Thyroid gland (tissue), 4 donors: ENCODE measurements at regions not wholly inside any gene's neighbourhood (a gene's known extent, or its start where the extent isn't known, plus 50 kb on each side); places are given as distances from the start of the nearest gene placed in this dataset.

Experiments used
- DNase-seq, 2 donors: peaks; one replicate each; pipeline ENCODE4 v3.0.0-alpha.2; 2019
- H3K27ac ChIP-seq, 3 donors: fragments of 200-600 bp; sonication (generic); 1 replicate in 2 of 3; 2 replicates in 1 of 3; pipeline ENCODE4 v1.5.1; 2016 to 2019; ENCODE audit warnings: mild to moderate bottlenecking in 1 of 3, moderate library complexity in 1 of 3
- H3K27me3 ChIP-seq: fragments of 200-600 bp; sonication (generic); one replicate; pipeline ENCODE4 v1.5.1; 2019
- H3K36me3 ChIP-seq, 2 donors: fragments of 200-600 bp; sonication (generic); one replicate each; pipeline ENCODE4 v1.5.1; 2016 to 2019
- H3K4me1 ChIP-seq, 2 donors: fragments of 200-600 bp; sonication (generic); one replicate each; pipeline ENCODE4 v1.5.1; 2017 to 2019
- H3K4me3 ChIP-seq, 3 donors: fragments of 200-600 bp; sonication (generic); replicated peaks in 1 of 3; 1 replicate in 2 of 3; 2 replicates in 1 of 3; pipeline ENCODE4 v1.5.1; 2016; ENCODE audit warnings: mild to moderate bottlenecking in 1 of 3
- H3K9me3 ChIP-seq: fragments of 200-600 bp; sonication (generic); one replicate; pipeline ENCODE4 v1.5.1; 2017
- CTCF ChIP-seq, 6 experiments: fragments of 200-600 bp in 3 of 6; fragments of 450-650 bp in 3 of 6; sonication (generic) in 3 of 6; IDR thresholded peaks; one replicate each; pipeline ENCODE4 v1.5.1; 2016 to 2019; ENCODE audit warnings: antibody characterized with exemption in 6 of 6, mild to moderate bottlenecking in 2 of 6, inconsistent platforms in 1 of 6, moderate library complexity in 1 of 6
- POLR2A ChIP-seq, 2 donors: fragments of 450-650 bp; IDR thresholded peaks; one replicate each; pipeline ENCODE4 v1.6.1; 2017; ENCODE audit warnings: antibody characterized with exemption in 2 of 2, mild to moderate bottlenecking in 2 of 2, moderate library complexity in 1 of 2
- WGBS, 2 donors: methylation state at CpG; one replicate each; pipeline ENCODE4 v1.1.5; 2017; 5-methylcytosine and 5-hydroxymethylcytosine counted together
- intact Hi-C: fragments of 100-400 bp; cut with DNase I; formaldehyde crosslinking; loops from one replicate; pipeline ENCODE4 v1.15.1; 2023

GRCh38 chr1:116853680-116854402, 55.9 kb upstream of the PTGFRN start:
- TF ChIP-seq CTCF (IDR thresholded peaks at IDR 0.05): no peak
- TF ChIP-seq POLR2A (IDR thresholded peaks at IDR 0.05): no peak
- Histone ChIP-seq H3K9me3 (no peaks in the 10 kb centered on the region), H3K27ac (no peak overlapping the region), H3K4me1 (peaks cover 0 to 13% of the 10 kb centered on the region in 2 donors), H3K36me3 (no peaks in the 10 kb centered on the region), H3K27me3 (no peaks in the 10 kb centered on the region), H3K4me3 (no peak overlapping the region)
- intact Hi-C loops: loop anchor here (10.0 kb wide), 1 partner anchor 191 kb away; no protein-coding TSS in a partner anchor
- 58 to 61% methylated on average over 4 of the region's 4 CpGs for WGBS, 2 donors
- no peak for DNase-seq

GRCh38 chr1:116854403-116854690, 55.4 kb upstream of the PTGFRN start:
- DNase-seq: no peak
- Histone ChIP-seq H3K4me3 (no peak overlapping the region), H3K27ac (no peak overlapping the region), H3K27me3 (no peaks in the 10 kb centered on the region), H3K9me3 (no peaks in the 10 kb centered on the region), H3K4me1 (peaks cover 0 to 13% of the 10 kb centered on the region in 2 donors), H3K36me3 (no peaks in the 10 kb centered on the region)
- intact Hi-C loops: loop anchor here (10.0 kb wide), 1 partner anchor 190 kb away; no protein-coding TSS in a partner anchor
- TF ChIP-seq CTCF (IDR thresholded peaks at IDR 0.05) (peak in 2 of 6 experiments; percentile 10), POLR2A (IDR thresholded peaks at IDR 0.05) (no peak)
- WGBS, 2 donors: 71 to 82% methylated on average over 2 of the region's 2 CpGs

GRCh38 chr1:116854716-116855115, 55.0 kb upstream of the PTGFRN start:
- Histone ChIP-seq H3K4me1 (peaks cover 0 to 13% of the 10 kb centered on the region in 2 donors), H3K27ac (no peak overlapping the region), H3K27me3 (no peaks in the 10 kb centered on the region), H3K9me3 (no peaks in the 10 kb centered on the region), H3K4me3 (no peak overlapping the region), H3K36me3 (no peaks in the 10 kb centered on the region)
- TF ChIP-seq POLR2A (IDR thresholded peaks at IDR 0.05) (no peak), CTCF (IDR thresholded peaks at IDR 0.05) (no peak)
- 67 to 70% methylated on average over 3 of the region's 3 CpGs for WGBS, 2 donors
- intact Hi-C loops: loop anchor here (10.0 kb wide), 1 partner anchor 190 kb away; no protein-coding TSS in a partner anchor
- no peak for DNase-seq

- Histone ChIP-seq H3K9me3 (no peaks in the 10 kb centered on the region), H3K36me3 (no peaks in the 10 kb centered on the region), H3K27me3 (no peaks in the 10 kb centered on the region), H3K4me1 (peaks cover 0 to 13% of the 10 kb centered on the region in 2 donors), H3K27ac (no peak overlapping the region), H3K4me3 (no peak overlapping the region)
- DNase-seq: peak; percentile 54 to 71
- intact Hi-C loops: loop anchor here (10.0 kb wide), 1 partner anchor 190 kb away; no protein-coding TSS in a partner anchor
- WGBS, 2 donors: 17 to 23% methylated on average over 5 of the region's 5 CpGs
- TF ChIP-seq POLR2A (IDR thresholded peaks at IDR 0.05) (no peak), CTCF (IDR thresholded peaks at IDR 0.05) (no peak)
Measured at GRCh38 chr1:116855191-116855619, 54.5 kb upstream of the PTGFRN start.

GRCh38 chr1:116855773-116856201, 53.9 kb upstream of the PTGFRN start:
- no peak overlapping the region for H3K4me3 ChIP-seq
- intact Hi-C loops: loop anchor here (10.0 kb wide), 1 partner anchor 189 kb away; no protein-coding TSS in a partner anchor
- H3K9me3 ChIP-seq: no peaks in the 10 kb centered on the region
- H3K27ac ChIP-seq: no peak overlapping the region
- TF ChIP-seq POLR2A (IDR thresholded peaks at IDR 0.05) (no peak), CTCF (IDR thresholded peaks at IDR 0.05) (no peak)
- no peaks in the 10 kb centered on the region for H3K27me3 ChIP-seq
- H3K4me1 ChIP-seq: peaks cover 0 to 13% of the 10 kb centered on the region in 2 donors
- H3K36me3 ChIP-seq: no peaks in the 10 kb centered on the region
- no peak for DNase-seq
- 54 to 79% methylated on average over 3 of the region's 3 CpGs for WGBS, 2 donors
